Activated CD4-positive, alpha-beta T cell treated with anti-CD3 and anti-CD28 coated beads, Interleukin-2, amount 10 ng/mL, durations not matched to agents 7 days and 5 days (primary cell): ENCODE measurements at regions not wholly inside any gene's neighbourhood (a gene's known extent, or its start where the extent isn't known, plus 50 kb on each side); places are given as distances from the start of the nearest gene placed in this dataset.

Source experiments
- CTCF ChIA-PET: fragments of 350-600 bp; sonication (Branson Sonifier 250); formaldehyde crosslinking; loops from one replicate; lab custom pipeline; 2021; ENCODE audit warnings: antibody characterized with exemption; lab: Charles Lee
- POLR2A ChIA-PET: fragments of 350-600 bp; sonication (Branson Sonifier 250); formaldehyde crosslinking; loops from one replicate; lab custom pipeline; 2021; ENCODE audit warnings: antibody characterized with exemption; lab: Charles Lee
- DNase-seq: peaks from one replicate; pipeline ENCODE4 v3.0.0-alpha.2; 2020
- H3K27ac Mint-ChIP-seq: one replicate; pipeline ENCODE4 v1.8.0; 2021; ENCODE audit warnings: mild to moderate bottlenecking, moderate library complexity, mixed read lengths
- H3K27me3 Mint-ChIP-seq: one replicate; pipeline ENCODE4 v1.8.0; 2021; ENCODE audit warnings: mixed read lengths
- H3K36me3 Mint-ChIP-seq: one replicate; pipeline ENCODE4 v1.8.0; 2021; ENCODE audit warnings: low read depth, mixed read lengths
- H3K4me1 Mint-ChIP-seq: one replicate; pipeline ENCODE4 v1.8.0; 2021; ENCODE audit warnings: mixed read lengths
- H3K4me3 Mint-ChIP-seq: one replicate; pipeline ENCODE4 v1.8.0; 2021; ENCODE audit warnings: mild to moderate bottlenecking, moderate library complexity, mixed read lengths
- H3K9me3 Mint-ChIP-seq: one replicate; pipeline ENCODE4 v1.8.0; 2021; ENCODE audit warnings: mixed read lengths

GRCh38 chr12:31865023-31865422, 94.2 kb upstream of the RESF1 start:
- Mint-ChIP-seq H3K4me3 (no peak overlapping the region), H3K27me3 (no peaks in the 10 kb centered on the region), H3K36me3 (peaks cover 5% of the 10 kb centered on the region), H3K27ac (no peak overlapping the region), H3K4me1 (peaks cover 4% of the 10 kb centered on the region), H3K9me3 (peaks cover 26% of the 10 kb centered on the region)
- CTCF ChIA-PET, result interaction anchor here (0.5 to 1.2 kb wide), 3 partner anchors 10 to 14 kb away, joined by 3 read pairs; no protein-coding TSS in a partner anchor
- DNase-seq, result no peak
- POLR2A ChIA-PET, result no interaction called here

DNA sequence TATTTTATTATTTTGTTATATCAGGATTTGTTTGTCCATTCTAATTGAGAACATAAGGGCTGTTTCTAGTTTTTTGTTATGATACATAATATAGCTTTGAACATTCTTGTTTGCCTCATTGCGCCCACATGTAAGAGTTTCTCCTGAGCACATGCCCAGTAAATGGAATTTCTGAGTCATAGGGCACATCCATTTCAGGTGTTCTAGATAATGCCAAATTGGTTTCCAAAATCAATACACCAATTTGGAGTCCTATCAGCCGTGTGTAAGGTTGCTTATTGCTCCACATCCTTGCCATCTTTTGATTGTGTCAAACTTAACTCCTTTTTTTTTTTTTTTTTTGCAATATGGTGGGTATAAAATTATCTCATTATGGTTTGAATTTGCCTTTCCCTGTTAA, 97.9 kb upstream of the RESF1 start:
- Mint-ChIP-seq H3K27me3 (no peaks in the 10 kb centered on the region), H3K9me3 (peaks cover 28% of the 10 kb centered on the region), H3K4me1 (no peaks in the 10 kb centered on the region), H3K4me3 (no peak overlapping the region), H3K27ac (no peak overlapping the region), H3K36me3 (peaks cover 5% of the 10 kb centered on the region)
- ChIA-PET CTCF (no interaction called here), POLR2A (no interaction called here)
- DNase-seq, result no peak

DNA sequence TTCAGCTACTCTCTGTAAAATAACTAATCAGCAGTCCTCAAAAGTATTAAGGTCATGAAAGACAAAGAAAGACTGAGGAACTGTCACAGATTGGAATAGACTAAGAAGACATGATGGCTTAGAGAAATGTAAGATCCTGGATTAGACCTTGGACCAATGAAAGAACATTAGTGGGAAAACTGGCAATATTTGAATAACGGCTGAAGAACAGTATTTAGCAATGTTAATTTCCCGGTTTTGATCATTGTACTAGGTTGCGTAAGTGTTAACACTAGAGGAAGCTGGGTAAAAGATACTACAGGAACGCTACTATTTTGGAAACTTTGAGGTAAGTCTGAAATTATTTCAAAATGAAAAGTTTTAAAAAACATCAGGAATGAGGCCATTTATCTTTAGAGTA, 98.8 kb upstream of the RESF1 start:
- no peaks in the 10 kb centered on the region for H3K4me1 Mint-ChIP-seq

DNA sequence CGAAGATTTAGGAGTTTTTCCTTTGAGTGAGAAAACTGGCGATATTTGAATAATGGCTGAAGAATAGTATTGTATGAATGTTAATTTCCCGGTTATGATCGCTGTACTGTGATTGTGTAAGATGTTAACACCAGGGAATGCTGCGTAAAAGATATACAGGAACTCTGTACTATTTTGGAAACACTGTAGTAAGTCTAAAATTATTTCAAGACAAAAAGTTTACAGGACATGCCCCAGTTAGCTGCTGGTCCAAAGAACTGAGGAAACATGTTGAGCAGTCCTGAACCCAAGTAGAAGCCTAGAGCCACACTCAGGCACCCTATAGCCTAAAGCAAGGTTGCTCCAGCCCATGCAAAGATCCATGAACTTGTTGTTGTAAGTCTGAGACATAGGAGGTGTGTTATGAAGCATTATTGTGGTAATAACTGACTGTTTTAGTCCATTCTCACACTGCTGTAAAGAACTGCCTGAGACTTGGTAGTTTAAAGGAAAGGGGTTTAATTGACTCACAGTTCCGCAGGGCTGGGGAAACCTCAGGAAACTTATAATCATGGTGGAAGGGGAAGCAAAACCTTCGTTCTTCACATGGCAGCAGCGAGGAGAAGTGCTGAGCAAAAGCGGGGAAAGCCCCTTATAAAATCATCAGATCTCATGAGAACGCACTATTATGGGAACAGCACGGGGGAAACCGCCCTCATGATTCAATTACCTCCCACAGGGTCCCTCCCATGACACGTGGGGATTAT, 99.8 kb upstream of the RESF1 start:
- POLR2A ChIA-PET, result interaction anchor here (0.5 kb wide), 1 partner anchor 15 kb away, joined by 8 read pairs; no protein-coding TSS in a partner anchor
- Mint-ChIP-seq H3K4me1 (no peaks in the 10 kb centered on the region), H3K9me3 (peaks cover 30% of the 10 kb centered on the region), H3K27me3 (no peaks in the 10 kb centered on the region), H3K27ac (no peak overlapping the region), H3K4me3 (no peak overlapping the region), H3K36me3 (peaks cover 8% of the 10 kb centered on the region)
- CTCF ChIA-PET, result no interaction called here
- DNase-seq, result no peak

More for the DNA sequence above, 98.8 kb upstream of the RESF1 start:
- Mint-ChIP-seq H3K27ac (no peak overlapping the region), H3K27me3 (no peaks in the 10 kb centered on the region), H3K36me3 (peaks cover 5% of the 10 kb centered on the region), H3K9me3 (peaks cover 27% of the 10 kb centered on the region), H3K4me3 (no peak overlapping the region)
- CTCF ChIA-PET, result no interaction called here
- no peak for DNase-seq
- POLR2A ChIA-PET, result interaction anchor here (0.5 kb wide), 1 partner anchor 16 kb away, joined by 8 read pairs; no protein-coding TSS in a partner anchor

DNA sequence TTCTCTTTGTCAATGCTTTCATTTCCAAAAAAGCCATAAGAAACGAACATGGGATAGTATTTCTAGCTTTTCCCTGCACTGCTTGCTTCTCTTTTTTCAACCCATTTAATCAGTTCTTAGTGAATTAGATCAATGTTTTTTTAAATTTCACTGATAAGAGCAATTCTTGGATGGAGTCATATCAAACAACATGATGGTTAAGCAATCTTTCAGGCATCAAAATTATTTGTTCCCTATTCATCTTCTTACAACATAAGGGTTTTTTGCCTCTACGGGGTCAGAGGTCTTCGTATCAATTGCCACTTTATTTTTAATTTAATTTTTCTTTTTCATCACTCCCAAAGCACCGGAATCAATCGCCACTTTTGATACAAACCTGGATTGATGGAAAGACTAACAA, 103.8 kb upstream of the RESF1 start:
- CTCF ChIA-PET, result interaction anchor here (0.6 to 1.2 kb wide), 2 partner anchors 19 to 34 kb away, joined by 3 to 4 read pairs; no protein-coding TSS in a partner anchor
- H3K4me3 Mint-ChIP-seq, result no peak overlapping the region
- no peaks in the 10 kb centered on the region for H3K27me3 Mint-ChIP-seq
- H3K4me1 Mint-ChIP-seq, result no peaks in the 10 kb centered on the region
- peaks cover 8% of the 10 kb centered on the region for H3K36me3 Mint-ChIP-seq
- peaks cover 46% of the 10 kb centered on the region for H3K9me3 Mint-ChIP-seq
- POLR2A ChIA-PET, result no interaction called here
- DNase-seq, result no peak
- no peak overlapping the region for H3K27ac Mint-ChIP-seq

DNA sequence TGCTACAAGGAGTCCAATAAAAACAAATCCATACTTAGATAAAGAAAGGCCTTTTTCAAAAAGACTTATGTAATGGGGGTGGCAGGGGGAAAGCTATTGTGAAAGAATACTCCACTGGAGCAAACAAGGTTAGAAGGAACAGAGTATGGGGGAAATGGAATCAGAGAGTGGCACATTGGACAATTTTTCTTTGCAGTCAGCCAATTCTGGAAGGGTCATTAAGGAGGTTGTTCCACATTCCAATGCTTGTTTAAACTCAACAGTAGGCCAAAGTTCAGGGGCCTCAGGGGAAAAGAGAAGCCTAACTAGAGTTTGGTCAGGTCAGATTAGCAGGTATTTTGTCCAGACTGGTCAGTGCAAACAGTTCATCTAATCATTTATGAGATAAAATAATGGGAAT, 105.2 kb upstream of the RESF1 start:
- Mint-ChIP-seq H3K27ac (no peak overlapping the region), H3K4me3 (no peak overlapping the region), H3K4me1 (no peaks in the 10 kb centered on the region), H3K36me3 (peaks cover 8% of the 10 kb centered on the region), H3K9me3 (peaks cover 42% of the 10 kb centered on the region), H3K27me3 (no peaks in the 10 kb centered on the region)
- ChIA-PET CTCF (interaction anchor here (0.7 to 1.5 kb wide), 3 partner anchors 12 to 36 kb away, joined by 3 to 4 read pairs (median 3); no protein-coding TSS in a partner anchor), POLR2A (no interaction called here)
- no peak for DNase-seq

- POLR2A ChIA-PET, result no interaction called here
Measured at GRCh38 chr12:31853520-31853919, 105.7 kb upstream of the RESF1 start.

GRCh38 chr12:31850268-31850667, 108.9 kb upstream of the RESF1 start:
- H3K36me3 Mint-ChIP-seq, result peaks cover 20% of the 10 kb centered on the region
- POLR2A ChIA-PET, result no interaction called here
- H3K27ac Mint-ChIP-seq, result no peak overlapping the region
- H3K9me3 Mint-ChIP-seq, result peaks cover 52% of the 10 kb centered on the region
- CTCF ChIA-PET, result no interaction called here
- H3K27me3 Mint-ChIP-seq, result no peaks in the 10 kb centered on the region
- no peak overlapping the region for H3K4me3 Mint-ChIP-seq
- no peaks in the 10 kb centered on the region for H3K4me1 Mint-ChIP-seq
- no peak for DNase-seq

More at GRCh38 chr12:31853520-31853919, 105.7 kb upstream of the RESF1 start:
- Mint-ChIP-seq H3K4me1 (no peaks in the 10 kb centered on the region), H3K9me3 (peaks cover 42% of the 10 kb centered on the region), H3K4me3 (no peak overlapping the region), H3K27me3 (no peaks in the 10 kb centered on the region), H3K36me3 (peaks cover 8% of the 10 kb centered on the region), H3K27ac (no peak overlapping the region)
- CTCF ChIA-PET, result interaction anchor here (0.7 to 1.5 kb wide), 3 partner anchors 12 to 37 kb away, joined by 3 to 4 read pairs (median 3); no protein-coding TSS in a partner anchor
- no peak for DNase-seq

DNA sequence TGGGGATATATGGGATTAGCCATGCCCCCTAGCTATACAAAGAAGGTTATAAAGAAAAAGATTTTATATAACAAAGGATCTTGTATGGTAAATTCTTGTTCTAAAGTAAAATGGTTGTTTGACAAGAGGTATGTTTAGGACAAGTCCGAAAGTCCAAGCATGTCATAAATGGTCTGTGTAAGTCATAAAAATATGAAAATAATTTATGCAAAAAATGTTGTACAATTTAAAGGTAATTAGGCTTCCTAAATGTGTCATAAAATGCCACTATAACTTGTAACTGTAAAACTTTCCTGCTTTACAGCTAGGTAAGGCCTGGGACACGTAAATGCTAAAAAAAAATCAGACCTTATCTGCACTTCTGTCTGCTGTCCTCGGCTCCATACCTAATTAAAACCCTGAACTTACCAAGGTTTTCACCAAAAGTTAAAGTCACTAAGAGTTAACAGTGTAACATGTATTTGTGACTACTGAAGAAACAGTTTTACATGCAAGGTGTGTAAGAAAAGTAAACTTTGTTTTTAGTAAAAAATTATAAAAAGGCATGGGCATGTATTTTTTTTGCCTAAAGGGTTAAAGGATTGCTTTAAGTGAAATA, 110.0 kb upstream of the RESF1 start:
- no peaks in the 10 kb centered on the region for H3K4me1 Mint-ChIP-seq
- CTCF ChIA-PET, result no interaction called here
- peaks cover 55% of the 10 kb centered on the region for H3K9me3 Mint-ChIP-seq

GRCh38 chr12:31846405-31846804, 112.8 kb upstream of the RESF1 start:
- Mint-ChIP-seq H3K36me3 (peaks cover 17% of the 10 kb centered on the region), H3K4me3 (no peak overlapping the region), H3K27me3 (no peaks in the 10 kb centered on the region), H3K9me3 (peaks cover 46% of the 10 kb centered on the region), H3K4me1 (no peaks in the 10 kb centered on the region), H3K27ac (no peak overlapping the region)
- POLR2A ChIA-PET, result no interaction called here
- no peak for DNase-seq
- CTCF ChIA-PET, result interaction anchor here (1.0 kb wide), 1 partner anchor 34 kb away, joined by 3 read pairs; no protein-coding TSS in a partner anchor

More for the DNA sequence above, 110.0 kb upstream of the RESF1 start:
- Mint-ChIP-seq H3K27me3 (no peaks in the 10 kb centered on the region), H3K27ac (no peak overlapping the region), H3K36me3 (peaks cover 16% of the 10 kb centered on the region), H3K4me3 (no peak overlapping the region)
- DNase-seq, result peak; percentile 12
- POLR2A ChIA-PET, result no interaction called here

GRCh38 chr12:31845613-31846322, 113.4 kb upstream of the RESF1 start:
- CTCF ChIA-PET, result interaction anchor here (0.6 kb wide), 1 partner anchor 129 kb away, joined by 5 read pairs; no protein-coding TSS in a partner anchor
- H3K27me3 Mint-ChIP-seq, result no peaks in the 10 kb centered on the region
- no peak overlapping the region for H3K4me3 Mint-ChIP-seq
- peaks cover 17% of the 10 kb centered on the region for H3K36me3 Mint-ChIP-seq
- POLR2A ChIA-PET, result no interaction called here
- H3K4me1 Mint-ChIP-seq, result no peaks in the 10 kb centered on the region
- no peak overlapping the region for H3K27ac Mint-ChIP-seq
- peaks cover 41% of the 10 kb centered on the region for H3K9me3 Mint-ChIP-seq
- no peak for DNase-seq

DNA sequence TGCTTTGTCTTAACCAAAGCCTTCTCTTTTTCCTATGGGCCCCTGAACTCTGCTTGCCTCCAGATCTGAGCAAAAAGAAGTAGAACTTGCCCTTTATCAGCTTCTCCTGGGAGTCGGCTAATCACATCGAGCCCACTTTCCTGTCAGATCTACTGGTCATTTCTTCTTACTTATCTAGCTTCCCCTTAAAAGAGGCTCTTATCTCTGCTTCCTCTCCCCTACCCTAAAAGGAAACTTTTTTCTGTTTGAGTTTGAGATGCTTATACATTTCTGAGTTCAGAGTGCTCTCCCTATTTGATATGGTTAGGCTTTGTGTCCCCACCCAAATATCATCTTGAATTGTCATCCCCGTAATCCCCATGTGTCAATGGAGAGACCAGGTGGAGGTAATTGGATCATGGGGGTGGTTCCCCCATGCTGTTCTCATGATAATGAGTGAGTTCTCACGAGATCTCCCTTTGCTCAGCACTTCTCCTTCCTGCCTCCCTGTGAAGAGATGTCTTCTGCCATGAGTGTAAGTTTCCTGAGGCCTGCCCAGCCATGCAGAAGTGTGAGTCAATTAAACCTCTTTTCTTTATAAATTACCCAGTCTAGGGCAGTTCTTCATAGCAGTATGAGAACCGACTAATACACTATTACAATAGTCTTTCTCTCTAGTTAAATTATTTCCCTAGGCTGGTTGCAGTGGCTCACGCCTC, 114.7 kb upstream of the AMN1 start:
- H3K27ac Mint-ChIP-seq, result no peak overlapping the region
- no peak overlapping the region for H3K4me3 Mint-ChIP-seq
- H3K36me3 Mint-ChIP-seq, result peaks cover 17% of the 10 kb centered on the region
- ChIA-PET POLR2A (no interaction called here), CTCF (interaction anchor here (1.1 kb wide), 1 partner anchor 73 kb away, joined by 3 read pairs; no protein-coding TSS in a partner anchor)
- H3K27me3 Mint-ChIP-seq, result no peaks in the 10 kb centered on the region
- H3K4me1 Mint-ChIP-seq, result no peaks in the 10 kb centered on the region
- DNase-seq, result no peak
- H3K9me3 Mint-ChIP-seq, result peaks cover 40% of the 10 kb centered on the region
